DND-41 (cell line): ENCODE measurements at regions not wholly inside any gene's neighbourhood (a gene's known extent, or its start where the extent isn't known, plus 50 kb on each side); places are given as distances from the start of the nearest gene placed in this dataset.

Experiments
- CTCF ChIP-seq: IDR thresholded peaks from 2 replicates; pipeline ENCODE4 v1.5.1; 2012; ENCODE audit warnings: borderline replicate concordance, low read length, moderate library complexity, mild to moderate bottlenecking; ENCODE audit not compliant: poor library complexity, severe bottlenecking; ENCODE audit errors: extremely low read depth
- EZH2 ChIP-seq: IDR thresholded peaks from 3 replicates; pipeline ENCODE4 v1.6.1; 2012; ENCODE audit warnings: borderline replicate concordance, low read depth, mild to moderate bottlenecking, moderate library complexity, low read length, inconsistent platforms; ENCODE audit not compliant: severe bottlenecking

- TF ChIP-seq CTCF (no peak), EZH2 (no peak)
Observed at GRCh38 chr3:31077826-31078225, 183.4 kb upstream of the GADL1 start.
